Liver (tissue), 7 donors: ENCODE measurements at regions not wholly inside any gene's neighbourhood (a gene's known extent, or its start where the extent isn't known, plus 50 kb on each side); places are given as distances from the start of the nearest gene placed in this dataset.

Experiments
- DNase-seq: peaks from one replicate; pipeline ENCODE4 v3.0.0-alpha.2; 2017; ENCODE audit warnings: low spot score
- H3K27ac ChIP-seq, 2 donors: one replicate each; pipeline ENCODE4 v1.7.0; 2013; ENCODE audit warnings: inconsistent platforms in 2 of 2, low read length in 2 of 2, control low read depth in 1 of 2, low read depth in 1 of 2, mild to moderate bottlenecking in 1 of 2
- H3K27me3 ChIP-seq, 4 donors: one replicate each; pipeline versions ENCODE4 v1.6.1 to v1.7.0; 2013; ENCODE audit warnings: low read length in 3 of 4, inconsistent platforms in 1 of 4, mild to moderate bottlenecking in 1 of 4, moderate library complexity in 1 of 4; ENCODE audit not compliant: control insufficient read depth in 4 of 4, insufficient read depth in 4 of 4
- H3K36me3 ChIP-seq, 4 donors: one replicate each; pipeline versions ENCODE4 v1.6.1 to v1.7.0; 2013; ENCODE audit warnings: low read length in 3 of 4, mild to moderate bottlenecking in 3 of 4, low read depth in 1 of 4, moderate library complexity in 1 of 4; ENCODE audit not compliant: control insufficient read depth in 4 of 4, insufficient read depth in 3 of 4
- H3K4me1 ChIP-seq, 4 donors: one replicate each; pipeline versions ENCODE4 v1.6.1 to v1.7.0; 2013; ENCODE audit warnings: low read length in 3 of 4, mild to moderate bottlenecking in 3 of 4, moderate library complexity in 1 of 4; ENCODE audit not compliant: control insufficient read depth in 4 of 4, insufficient read depth in 4 of 4
- H3K4me3 ChIP-seq, 3 donors: one replicate each; pipeline versions ENCODE4 v1.6.1 to v1.7.0; 2013; ENCODE audit warnings: low read length in 3 of 3, control low read depth in 1 of 3, low read depth in 1 of 3, mild to moderate bottlenecking in 1 of 3
- H3K9ac ChIP-seq, 2 donors: one replicate each; pipeline ENCODE4 v1.7.0; 2013; ENCODE audit warnings: low read length in 2 of 2, mild to moderate bottlenecking in 2 of 2, moderate library complexity in 2 of 2, control low read depth in 1 of 2, low read depth in 1 of 2
- H3K9me3 ChIP-seq, 4 donors: one replicate each; pipeline versions ENCODE4 v1.6.1 to v1.7.0; 2013; ENCODE audit warnings: low read length in 3 of 4; ENCODE audit not compliant: control insufficient read depth in 4 of 4
- EGR1 ChIP-seq, 2 donors: IDR thresholded peaks; 2 replicates each; pipeline ENCODE4 v1.6.1; 2016 to 2018; ENCODE audit warnings: antibody characterized with exemption in 2 of 2, low read depth in 2 of 2
- FOXA1 ChIP-seq: IDR thresholded peaks from 2 replicates; pipeline ENCODE4 v1.6.1; 2016; ENCODE audit warnings: antibody characterized with exemption
- FOXA2 ChIP-seq: IDR thresholded peaks from 2 replicates; pipeline ENCODE4 v1.6.1; 2016; ENCODE audit warnings: antibody characterized with exemption
- GABPA ChIP-seq, 2 donors: IDR thresholded peaks in 1 of 2; conservative IDR thresholded peaks in 1 of 2; 2 replicates each; pipeline ENCODE4 v1.6.1; 2016; ENCODE audit warnings: antibody characterized with exemption in 2 of 2, mild to moderate bottlenecking in 1 of 2, moderate library complexity in 1 of 2
- HNF4G ChIP-seq: IDR thresholded peaks from 2 replicates; pipeline ENCODE4 v1.6.1; 2016; ENCODE audit warnings: antibody characterized with exemption
- JUND ChIP-seq, 2 donors: IDR thresholded peaks; 2 replicates each; pipeline ENCODE4 v1.6.1; 2016; ENCODE audit warnings: antibody characterized with exemption in 2 of 2
- NR2F2 ChIP-seq: IDR thresholded peaks from 2 replicates; pipeline ENCODE4 v1.6.1; 2016; ENCODE audit warnings: antibody characterized with exemption
- RAD21 ChIP-seq, 2 donors: IDR thresholded peaks; 2 replicates each; pipeline ENCODE4 v1.6.1; 2016; ENCODE audit warnings: antibody characterized with exemption in 2 of 2, mild to moderate bottlenecking in 2 of 2
- RXRA ChIP-seq, 2 donors: IDR thresholded peaks; 2 replicates each; pipeline ENCODE4 v1.6.1; 2017 to 2018; ENCODE audit warnings: antibody characterized with exemption in 2 of 2, mild to moderate bottlenecking in 1 of 2
- TAF1 ChIP-seq: conservative IDR thresholded peaks from 2 replicates; pipeline ENCODE4 v1.6.1; 2016; ENCODE audit warnings: antibody characterized with exemption, mild to moderate bottlenecking
- YY1 ChIP-seq: IDR thresholded peaks from 2 replicates; pipeline ENCODE4 v1.6.1; 2016; ENCODE audit warnings: antibody characterized with exemption, mild to moderate bottlenecking
- WGBS: extraction: QIAGEN DNeasy Blood & Tissue Kit; methylation state at CpG from one replicate; pipeline ENCODE4 v1.1.7; 2013; 5-methylcytosine and 5-hydroxymethylcytosine counted together
- TF ChIP-seq, protein P1 (sequence below): IDR thresholded peaks from 2 replicates; pipeline ENCODE4 v1.6.1; 2016; ENCODE audit warnings: antibody characterized with exemption, mild to moderate bottlenecking
- TF ChIP-seq, protein P2 (sequence below): IDR thresholded peaks from 2 replicates; pipeline ENCODE4 v1.6.1; 2016; ENCODE audit warnings: antibody characterized with exemption
- donor health status: healthy.
- donor health status: healthy.
- donor health status: healthy.
- donor health status: healthy.

DNA sequence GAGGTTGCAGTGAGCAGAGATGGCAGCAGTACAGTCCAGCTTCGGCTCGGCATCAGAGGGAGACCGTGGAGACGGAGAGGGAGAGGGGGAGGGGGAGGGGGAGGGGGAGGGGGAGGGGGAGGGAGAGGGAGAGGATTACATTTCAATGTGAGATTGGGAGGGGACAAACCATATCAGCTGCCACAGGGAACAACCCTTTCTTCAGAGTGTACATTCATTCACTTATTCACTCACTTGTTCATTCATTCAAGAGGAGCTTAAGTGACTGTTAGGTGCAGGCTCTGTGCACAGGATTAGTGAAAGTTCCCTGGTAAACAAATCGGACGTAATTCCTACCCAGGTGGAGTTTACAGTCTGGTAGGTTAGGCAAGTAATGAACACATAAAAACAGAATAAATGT lies 65.6 kb upstream of the MEDAG start:
- Histone ChIP-seq H3K9ac (no peak overlapping the region), H3K27me3 (peaks cover 0 to 5% (median 0%) of the 10 kb centered on the region in 4 donors), H3K27ac (no peak overlapping the region), H3K4me1 (no peaks in the 10 kb centered on the region), H3K4me3 (no peak overlapping the region), H3K9me3 (no peaks in the 10 kb centered on the region), H3K36me3 (no peaks in the 10 kb centered on the region)
- 93% methylated on average over 6 of the region's 6 CpGs for WGBS
- TF ChIP-seq EGR1 (IDR thresholded peaks at IDR 0.05; ENCODE audit: low read depth in 2 of 2), result no peak
- no peak for TF ChIP-seq GABPA (IDR thresholded peaks at IDR 0.05 in 1 of 2, conservative IDR thresholded peaks at IDR 0.05 in 1 of 2)
- DNase-seq, result no peak

DNA sequence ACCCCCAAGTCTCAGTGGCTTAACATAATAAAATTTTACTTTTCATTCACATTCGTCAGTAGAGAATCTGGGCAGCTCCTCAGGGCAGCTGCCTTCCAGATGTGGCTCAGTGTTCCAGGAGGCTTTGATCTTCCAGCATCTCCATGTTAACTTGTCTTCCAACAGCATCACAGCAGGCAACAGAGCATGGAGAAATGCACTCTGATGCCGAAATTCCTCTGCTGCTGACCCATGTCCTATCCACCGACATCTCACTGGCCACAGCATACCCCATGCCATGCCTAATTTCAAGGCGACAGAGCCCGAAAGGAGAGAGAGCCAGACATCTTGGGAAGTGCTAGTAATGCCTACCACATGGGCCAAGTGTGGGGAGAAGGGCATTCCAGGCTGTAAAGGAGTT lies 64.9 kb upstream of the MEDAG start:
- H3K36me3 ChIP-seq, result no peaks in the 10 kb centered on the region
- H3K27ac ChIP-seq, result no peak overlapping the region
- 84% methylated on average over 5 of the region's 5 CpGs for WGBS
- no peak overlapping the region for H3K4me3 ChIP-seq
- no peaks in the 10 kb centered on the region for H3K9me3 ChIP-seq
- H3K9ac ChIP-seq, result no peak overlapping the region
- no peak for TF ChIP-seq JUND (IDR thresholded peaks at IDR 0.05)
- no peak for TF ChIP-seq NR2F2
- TF ChIP-seq, protein P1, sequence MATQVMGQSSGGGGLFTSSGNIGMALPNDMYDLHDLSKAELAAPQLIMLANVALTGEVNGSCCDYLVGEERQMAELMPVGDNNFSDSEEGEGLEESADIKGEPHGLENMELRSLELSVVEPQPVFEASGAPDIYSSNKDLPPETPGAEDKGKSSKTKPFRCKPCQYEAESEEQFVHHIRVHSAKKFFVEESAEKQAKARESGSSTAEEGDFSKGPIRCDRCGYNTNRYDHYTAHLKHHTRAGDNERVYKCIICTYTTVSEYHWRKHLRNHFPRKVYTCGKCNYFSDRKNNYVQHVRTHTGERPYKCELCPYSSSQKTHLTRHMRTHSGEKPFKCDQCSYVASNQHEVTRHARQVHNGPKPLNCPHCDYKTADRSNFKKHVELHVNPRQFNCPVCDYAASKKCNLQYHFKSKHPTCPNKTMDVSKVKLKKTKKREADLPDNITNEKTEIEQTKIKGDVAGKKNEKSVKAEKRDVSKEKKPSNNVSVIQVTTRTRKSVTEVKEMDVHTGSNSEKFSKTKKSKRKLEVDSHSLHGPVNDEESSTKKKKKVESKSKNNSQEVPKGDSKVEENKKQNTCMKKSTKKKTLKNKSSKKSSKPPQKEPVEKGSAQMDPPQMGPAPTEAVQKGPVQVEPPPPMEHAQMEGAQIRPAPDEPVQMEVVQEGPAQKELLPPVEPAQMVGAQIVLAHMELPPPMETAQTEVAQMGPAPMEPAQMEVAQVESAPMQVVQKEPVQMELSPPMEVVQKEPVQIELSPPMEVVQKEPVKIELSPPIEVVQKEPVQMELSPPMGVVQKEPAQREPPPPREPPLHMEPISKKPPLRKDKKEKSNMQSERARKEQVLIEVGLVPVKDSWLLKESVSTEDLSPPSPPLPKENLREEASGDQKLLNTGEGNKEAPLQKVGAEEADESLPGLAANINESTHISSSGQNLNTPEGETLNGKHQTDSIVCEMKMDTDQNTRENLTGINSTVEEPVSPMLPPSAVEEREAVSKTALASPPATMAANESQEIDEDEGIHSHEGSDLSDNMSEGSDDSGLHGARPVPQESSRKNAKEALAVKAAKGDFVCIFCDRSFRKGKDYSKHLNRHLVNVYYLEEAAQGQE, result no peak
- TF ChIP-seq HNF4G, result no peak
- no peak for TF ChIP-seq YY1
- no peak for TF ChIP-seq FOXA1
- no peak for TF ChIP-seq RAD21 (IDR thresholded peaks at IDR 0.05)
- no peak for TF ChIP-seq FOXA2
- no peak for TF ChIP-seq RXRA (IDR thresholded peaks at IDR 0.05)
- no peaks in the 10 kb centered on the region for H3K4me1 ChIP-seq
- DNase-seq, result no peak
- peaks cover 0 to 5% (median 0%) of the 10 kb centered on the region in 4 donors for H3K27me3 ChIP-seq

DNA sequence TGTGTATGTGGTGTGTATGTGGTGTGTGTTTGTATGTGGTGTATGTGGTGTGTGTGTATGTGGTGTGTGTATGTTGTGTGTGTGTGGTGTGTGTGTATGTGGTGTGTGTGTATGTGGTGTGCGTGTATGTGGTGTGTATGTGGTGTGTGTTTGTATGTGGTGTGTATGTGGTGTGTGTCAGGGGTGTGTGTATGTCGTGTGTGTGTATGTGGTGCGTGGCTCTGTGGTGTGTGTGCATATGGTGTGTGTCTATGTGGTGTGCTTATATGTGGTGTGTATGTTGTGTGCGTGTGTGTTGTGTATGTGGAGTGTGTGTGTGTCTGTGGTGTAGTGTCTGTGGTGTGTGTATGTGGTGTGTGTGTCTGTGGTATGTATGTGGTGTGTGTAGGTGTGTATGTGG lies 62.5 kb upstream of the MEDAG start:
- Histone ChIP-seq H3K4me1 (no peaks in the 10 kb centered on the region), H3K36me3 (no peaks in the 10 kb centered on the region), H3K9me3 (no peaks in the 10 kb centered on the region), H3K27ac (no peak overlapping the region), H3K9ac (no peak overlapping the region), H3K27me3 (no peaks in the 10 kb centered on the region), H3K4me3 (no peak overlapping the region)
- no peak for DNase-seq
- no peak for TF ChIP-seq TAF1
- no peak for TF ChIP-seq GABPA (IDR thresholded peaks at IDR 0.05 in 1 of 2, conservative IDR thresholded peaks at IDR 0.05 in 1 of 2)
- TF ChIP-seq, protein P2, sequence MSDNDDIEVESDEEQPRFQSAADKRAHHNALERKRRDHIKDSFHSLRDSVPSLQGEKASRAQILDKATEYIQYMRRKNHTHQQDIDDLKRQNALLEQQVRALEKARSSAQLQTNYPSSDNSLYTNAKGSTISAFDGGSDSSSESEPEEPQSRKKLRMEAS, result no peak
- WGBS, result 91% methylated on average over 4 of the region's 4 CpGs
